ENCODE measurements at regions not wholly inside any gene's neighbourhood (a gene's known extent, or its start where the extent isn't known, plus 50 kb on each side); places are given as distances from the start of the nearest gene placed in this dataset.

DNA sequence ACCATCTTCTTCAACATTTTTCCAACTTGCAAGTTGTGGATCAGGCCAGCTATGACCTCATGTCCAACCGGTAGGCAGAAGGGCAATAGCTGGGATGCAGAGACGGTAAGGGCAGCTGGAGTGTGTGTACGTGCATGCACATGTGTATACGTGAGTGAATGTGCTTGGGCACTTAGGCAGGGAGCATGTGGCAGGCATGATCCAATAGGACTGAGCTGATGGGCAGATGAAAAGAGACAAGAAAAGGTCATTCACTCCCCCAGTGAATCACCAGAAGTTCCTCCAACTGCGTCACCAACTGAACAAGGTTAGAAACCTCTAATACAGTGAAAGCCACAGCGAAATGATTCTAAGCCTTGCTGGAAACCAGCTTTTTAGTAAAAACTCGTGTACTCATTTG, 176.1 kb downstream of the FGFR2 start:
- 48 to 64% (median 54%) methylated on average over 7 of the region's 7 CpGs for WGBS, 4 donors
- peak in 1 of 2 donors; percentile 28 for TF ChIP-seq POLR2A (IDR thresholded peaks at IDR 0.05)
- TF ChIP-seq, protein P1, sequence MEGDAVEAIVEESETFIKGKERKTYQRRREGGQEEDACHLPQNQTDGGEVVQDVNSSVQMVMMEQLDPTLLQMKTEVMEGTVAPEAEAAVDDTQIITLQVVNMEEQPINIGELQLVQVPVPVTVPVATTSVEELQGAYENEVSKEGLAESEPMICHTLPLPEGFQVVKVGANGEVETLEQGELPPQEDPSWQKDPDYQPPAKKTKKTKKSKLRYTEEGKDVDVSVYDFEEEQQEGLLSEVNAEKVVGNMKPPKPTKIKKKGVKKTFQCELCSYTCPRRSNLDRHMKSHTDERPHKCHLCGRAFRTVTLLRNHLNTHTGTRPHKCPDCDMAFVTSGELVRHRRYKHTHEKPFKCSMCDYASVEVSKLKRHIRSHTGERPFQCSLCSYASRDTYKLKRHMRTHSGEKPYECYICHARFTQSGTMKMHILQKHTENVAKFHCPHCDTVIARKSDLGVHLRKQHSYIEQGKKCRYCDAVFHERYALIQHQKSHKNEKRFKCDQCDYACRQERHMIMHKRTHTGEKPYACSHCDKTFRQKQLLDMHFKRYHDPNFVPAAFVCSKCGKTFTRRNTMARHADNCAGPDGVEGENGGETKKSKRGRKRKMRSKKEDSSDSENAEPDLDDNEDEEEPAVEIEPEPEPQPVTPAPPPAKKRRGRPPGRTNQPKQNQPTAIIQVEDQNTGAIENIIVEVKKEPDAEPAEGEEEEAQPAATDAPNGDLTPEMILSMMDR (IDR thresholded peaks at IDR 0.05): no peak
- intact Hi-C loops (cut with DNase I): no loop called here
- Histone ChIP-seq H3K27me3 (no peaks in the 10 kb centered on the region), H3K4me3 (no peak overlapping the region), H3K27ac (peak overlapping the region in 3 of 5 donors; percentile 48 to 79 (median 64)), H3K9me3 (replicated peaks in 1 of 3) (no peaks in the 10 kb centered on the region), H3K36me3 (replicated peaks in 1 of 2) (no peaks in the 10 kb centered on the region), H3K4me1 (replicated peaks in 1 of 2) (peaks cover 0 to 6% of the 10 kb centered on the region in 2 donors)
- DNase-seq: peak; percentile 70 to 87 (median 79)

GRCh38 chr10:121425623-121426022, 172.6 kb downstream of the FGFR2 start:
- WGBS, 4 donors: 77 to 89% (median 84%) methylated on average over 4 of the region's 4 CpGs
- intact Hi-C loops (cut with DNase I): no loop called here

GRCh38 chr10:121426307-121426706, 171.9 kb downstream of the FGFR2 start:
- Histone ChIP-seq H3K9me3 (replicated peaks in 1 of 3) (no peaks in the 10 kb centered on the region), H3K4me3 (no peak overlapping the region), H3K27me3 (no peaks in the 10 kb centered on the region), H3K36me3 (replicated peaks in 1 of 2) (no peaks in the 10 kb centered on the region), H3K27ac (no peak overlapping the region), H3K4me1 (replicated peaks in 1 of 2) (no peaks in the 10 kb centered on the region)
- intact Hi-C loops (cut with DNase I): no loop called here
- WGBS, 4 donors: 77 to 88% (median 78%) methylated on average over 7 of the region's 7 CpGs
- DNase-seq: no peak
- TF ChIP-seq, protein P1 (IDR thresholded peaks at IDR 0.05): no peak
- TF ChIP-seq POLR2A (IDR thresholded peaks at IDR 0.05): no peak

More at GRCh38 chr10:121425623-121426022, 172.6 kb downstream of the FGFR2 start:
- no peaks in the 10 kb centered on the region for H3K36me3 ChIP-seq (replicated peaks in 1 of 2)
- no peak for DNase-seq
- no peak for TF ChIP-seq POLR2A (IDR thresholded peaks at IDR 0.05)
- TF ChIP-seq, protein P1 (IDR thresholded peaks at IDR 0.05): no peak
- H3K4me3 ChIP-seq: no peak overlapping the region
- no peaks in the 10 kb centered on the region for H3K4me1 ChIP-seq (replicated peaks in 1 of 2)
- no peaks in the 10 kb centered on the region for H3K9me3 ChIP-seq (replicated peaks in 1 of 3)
- no peaks in the 10 kb centered on the region for H3K27me3 ChIP-seq
- no peak overlapping the region for H3K27ac ChIP-seq

Small RNA genes in the stretch of these regions (small RNA-seq; reads per million reads assigned to genes)
- 0 reads per million in 2 donors for gene RN7SKP167
